ENCODE measurements at regions not wholly inside any gene's neighbourhood (a gene's known extent, or its start where the extent isn't known, plus 50 kb on each side); places are given as distances from the start of the nearest gene placed in this dataset.

- DNase-seq (ENCODE audit: low read depth in 4 of 4, low spot score in 3 of 4): no peak
These were observed 95.0 kb downstream of the DUSP6 start for GRCh38 chr12:89257340-89257739.

GRCh38 chr12:89256060-89256459 is 96.2 kb downstream of the DUSP6 start:
- DNase-seq (ENCODE audit: low read depth in 4 of 4, low spot score in 3 of 4): no peak

GRCh38 chr12:89253488-89253887 is 98.8 kb downstream of the DUSP6 start:
- DNase-seq (ENCODE audit: low read depth in 4 of 4, low spot score in 3 of 4): no peak

- no peak for DNase-seq (ENCODE audit: low read depth in 4 of 4, low spot score in 3 of 4)
These were observed 100.0 kb downstream of the DUSP6 start for GRCh38 chr12:89252284-89252683.

- no peak for DNase-seq (ENCODE audit: low read depth in 4 of 4, low spot score in 3 of 4)
These were observed 100.7 kb downstream of the DUSP6 start for GRCh38 chr12:89251342-89252271.

GRCh38 chr12:89250636-89251035 is 101.7 kb downstream of the DUSP6 start:
- no peak for DNase-seq (ENCODE audit: low read depth in 4 of 4, low spot score in 3 of 4)

GRCh38 chr12:89250213-89250612 is 102.1 kb downstream of the DUSP6 start:
- DNase-seq (ENCODE audit: low read depth in 4 of 4, low spot score in 3 of 4): no peak

GRCh38 chr12:89247967-89248366 is 104.3 kb downstream of the DUSP6 start:
- no peak for DNase-seq (ENCODE audit: low read depth in 4 of 4, low spot score in 3 of 4)

- DNase-seq (ENCODE audit: low read depth in 4 of 4, low spot score in 3 of 4): no peak
These were observed 104.8 kb downstream of the DUSP6 start for GRCh38 chr12:89247541-89247942.

GRCh38 chr12:89245090-89245489 is 107.2 kb downstream of the DUSP6 start:
- no peak for DNase-seq (ENCODE audit: low read depth in 4 of 4, low spot score in 3 of 4)

GRCh38 chr12:89244536-89244935 is 107.8 kb downstream of the DUSP6 start:
- DNase-seq (ENCODE audit: low read depth in 4 of 4, low spot score in 3 of 4): no peak

- no peak for DNase-seq (ENCODE audit: low read depth in 4 of 4, low spot score in 3 of 4)
These were observed 108.5 kb downstream of the DUSP6 start for GRCh38 chr12:89243771-89244170.

- DNase-seq (ENCODE audit: low read depth in 4 of 4, low spot score in 3 of 4): no peak
These were observed 112.8 kb downstream of the DUSP6 start for GRCh38 chr12:89239534-89239933.

GRCh38 chr12:89238593-89238992 is 113.7 kb downstream of the DUSP6 start:
- DNase-seq (ENCODE audit: low read depth in 4 of 4, low spot score in 3 of 4): no peak

- DNase-seq (ENCODE audit: low read depth in 4 of 4, low spot score in 3 of 4): no peak
These were observed 114.5 kb downstream of the DUSP6 start for GRCh38 chr12:89237763-89238162.

- no peak for DNase-seq (ENCODE audit: low read depth in 4 of 4, low spot score in 3 of 4)
These were observed 115.4 kb downstream of the DUSP6 start for GRCh38 chr12:89236748-89237383.

GRCh38 chr12:89236237-89236636 is 116.1 kb downstream of the DUSP6 start:
- DNase-seq (ENCODE audit: low read depth in 4 of 4, low spot score in 3 of 4): no peak

- DNase-seq (ENCODE audit: low read depth in 4 of 4, low spot score in 3 of 4): no peak
These were observed 116.9 kb downstream of the DUSP6 start for GRCh38 chr12:89235189-89235993.

- DNase-seq (ENCODE audit: low read depth in 4 of 4, low spot score in 3 of 4): no peak
These were observed 117.8 kb downstream of the DUSP6 start for GRCh38 chr12:89234324-89235114.

GRCh38 chr12:89231686-89232085 is 120.6 kb downstream of the DUSP6 start:
- no peak for DNase-seq (ENCODE audit: low read depth in 4 of 4, low spot score in 3 of 4)
